GM10266 (cell line): ENCODE measurements at regions not wholly inside any gene's neighbourhood (a gene's known extent, or its start where the extent isn't known, plus 50 kb on each side); places are given as distances from the start of the nearest gene placed in this dataset.
"Not testable (repeated sequence)": the region's sequence is repeated elsewhere in the genome, so short reads cannot be mapped to it uniquely, and the experiment has no call there.

Experiments
- DNase-seq: peaks from one replicate; pipeline ENCODE4 v3.0.0; 2012; ENCODE audit errors: extremely low spot score
- TF ChIP-seq, protein P1 (sequence below): IDR thresholded peaks from 2 replicates; pipeline ENCODE4 v1.5.1; 2012; ENCODE audit warnings: mild to moderate bottlenecking, low read depth; ENCODE audit not compliant: control insufficient read depth, insufficient read depth; ENCODE audit errors: missing control alignments

DNA sequence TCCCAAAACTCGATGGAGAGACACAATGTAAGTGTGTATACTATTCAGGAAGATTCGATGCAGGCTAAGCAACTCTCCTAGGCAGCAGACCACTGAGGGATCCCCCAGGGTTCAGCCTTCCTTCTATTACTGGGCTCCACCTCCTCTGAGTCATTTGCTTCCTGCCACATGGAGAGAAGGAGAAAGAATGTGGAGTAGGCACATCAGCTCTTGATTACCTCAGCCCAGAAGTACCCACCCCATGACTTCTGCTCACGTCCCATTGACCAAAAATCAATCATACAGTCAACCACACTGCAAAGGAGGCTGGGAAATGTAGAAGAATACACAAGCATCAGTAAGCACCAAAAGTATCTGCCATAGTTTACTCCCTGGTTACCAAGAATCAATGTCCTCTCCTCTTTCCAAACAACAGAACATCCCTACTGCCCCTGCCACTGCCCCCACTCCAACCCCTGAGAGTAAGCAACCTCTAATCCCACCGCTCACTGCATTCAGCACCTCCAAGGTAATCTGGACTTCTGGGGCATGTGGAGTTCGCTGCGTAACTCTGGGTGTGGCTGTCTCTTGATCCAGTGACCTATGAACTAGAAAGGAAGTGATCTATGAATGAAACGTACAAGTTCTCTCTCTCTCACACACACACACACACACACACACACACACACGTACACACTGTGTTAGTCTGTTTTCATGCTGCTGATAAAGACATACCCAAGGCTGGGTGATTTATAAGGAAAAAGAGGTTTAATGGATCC lies 91.2 kb upstream of the C1QTNF7 start:
- TF ChIP-seq, protein P1, sequence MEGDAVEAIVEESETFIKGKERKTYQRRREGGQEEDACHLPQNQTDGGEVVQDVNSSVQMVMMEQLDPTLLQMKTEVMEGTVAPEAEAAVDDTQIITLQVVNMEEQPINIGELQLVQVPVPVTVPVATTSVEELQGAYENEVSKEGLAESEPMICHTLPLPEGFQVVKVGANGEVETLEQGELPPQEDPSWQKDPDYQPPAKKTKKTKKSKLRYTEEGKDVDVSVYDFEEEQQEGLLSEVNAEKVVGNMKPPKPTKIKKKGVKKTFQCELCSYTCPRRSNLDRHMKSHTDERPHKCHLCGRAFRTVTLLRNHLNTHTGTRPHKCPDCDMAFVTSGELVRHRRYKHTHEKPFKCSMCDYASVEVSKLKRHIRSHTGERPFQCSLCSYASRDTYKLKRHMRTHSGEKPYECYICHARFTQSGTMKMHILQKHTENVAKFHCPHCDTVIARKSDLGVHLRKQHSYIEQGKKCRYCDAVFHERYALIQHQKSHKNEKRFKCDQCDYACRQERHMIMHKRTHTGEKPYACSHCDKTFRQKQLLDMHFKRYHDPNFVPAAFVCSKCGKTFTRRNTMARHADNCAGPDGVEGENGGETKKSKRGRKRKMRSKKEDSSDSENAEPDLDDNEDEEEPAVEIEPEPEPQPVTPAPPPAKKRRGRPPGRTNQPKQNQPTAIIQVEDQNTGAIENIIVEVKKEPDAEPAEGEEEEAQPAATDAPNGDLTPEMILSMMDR: no peak
- DNase-seq: no peak

DNA sequence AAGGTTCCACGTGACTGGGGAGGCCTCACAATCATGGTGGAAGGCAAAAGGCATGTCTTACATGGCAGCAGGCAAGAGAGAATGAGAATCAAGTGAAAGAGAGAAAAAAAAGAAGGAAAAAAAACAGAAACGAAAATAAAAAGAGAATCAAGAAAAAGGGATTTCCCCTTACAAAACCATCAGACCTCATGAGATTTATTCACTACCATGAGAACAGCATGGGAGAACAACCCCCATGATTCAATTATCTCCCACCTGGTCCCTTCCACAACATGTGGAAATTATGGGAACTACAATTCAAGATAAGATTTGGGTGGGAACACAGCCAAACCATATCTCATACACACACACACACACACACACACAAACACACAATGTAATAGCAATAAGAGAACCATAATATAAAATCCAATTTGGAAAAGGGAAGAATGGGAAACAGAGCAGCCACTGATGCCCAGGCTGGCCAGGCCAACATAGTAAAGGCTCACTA lies 90.6 kb upstream of the C1QTNF7 start:
- DNase-seq: not testable (repeated sequence)

DNA sequence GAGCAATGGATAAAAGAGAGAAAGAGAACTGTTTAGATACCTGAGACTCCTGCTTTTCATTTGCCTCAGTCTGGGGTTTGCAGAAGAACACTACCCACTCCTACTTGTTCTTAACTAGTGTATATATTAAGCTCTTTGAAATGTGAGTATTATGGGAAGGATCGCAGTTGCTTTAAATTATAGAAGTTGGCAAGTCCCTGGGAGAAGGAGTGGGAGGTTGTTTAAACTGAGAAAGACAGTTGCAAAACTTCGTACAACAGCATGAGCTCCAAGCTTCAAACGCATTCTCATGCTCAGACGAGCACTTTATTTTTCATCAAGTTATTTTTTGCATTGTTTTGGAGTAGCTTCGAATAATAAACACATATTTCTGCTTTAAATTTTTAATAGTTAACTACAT lies 88.1 kb upstream of the C1QTNF7 start:
- TF ChIP-seq, protein P1: no peak
- no peak for DNase-seq

DNA sequence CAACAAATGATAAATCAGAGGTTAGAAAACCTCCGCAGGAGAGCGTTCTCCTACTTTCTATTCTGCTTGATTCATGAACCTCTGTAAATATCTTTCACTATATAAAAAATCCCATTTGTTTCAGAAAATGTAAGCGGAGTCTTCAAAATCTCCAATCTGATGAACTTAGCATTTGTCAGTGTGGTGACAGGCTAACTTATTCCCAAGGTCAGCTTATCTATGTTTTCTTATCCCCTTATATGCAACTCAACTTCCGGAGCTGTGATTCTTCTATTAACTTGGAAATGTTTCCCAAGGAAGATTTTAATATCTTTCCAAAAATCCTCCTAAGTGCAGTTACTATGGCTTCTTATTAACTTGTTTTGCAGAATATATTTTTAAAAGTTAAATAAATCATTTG lies 87.5 kb upstream of the C1QTNF7 start:
- TF ChIP-seq, protein P1: no peak
- DNase-seq: no peak

DNA sequence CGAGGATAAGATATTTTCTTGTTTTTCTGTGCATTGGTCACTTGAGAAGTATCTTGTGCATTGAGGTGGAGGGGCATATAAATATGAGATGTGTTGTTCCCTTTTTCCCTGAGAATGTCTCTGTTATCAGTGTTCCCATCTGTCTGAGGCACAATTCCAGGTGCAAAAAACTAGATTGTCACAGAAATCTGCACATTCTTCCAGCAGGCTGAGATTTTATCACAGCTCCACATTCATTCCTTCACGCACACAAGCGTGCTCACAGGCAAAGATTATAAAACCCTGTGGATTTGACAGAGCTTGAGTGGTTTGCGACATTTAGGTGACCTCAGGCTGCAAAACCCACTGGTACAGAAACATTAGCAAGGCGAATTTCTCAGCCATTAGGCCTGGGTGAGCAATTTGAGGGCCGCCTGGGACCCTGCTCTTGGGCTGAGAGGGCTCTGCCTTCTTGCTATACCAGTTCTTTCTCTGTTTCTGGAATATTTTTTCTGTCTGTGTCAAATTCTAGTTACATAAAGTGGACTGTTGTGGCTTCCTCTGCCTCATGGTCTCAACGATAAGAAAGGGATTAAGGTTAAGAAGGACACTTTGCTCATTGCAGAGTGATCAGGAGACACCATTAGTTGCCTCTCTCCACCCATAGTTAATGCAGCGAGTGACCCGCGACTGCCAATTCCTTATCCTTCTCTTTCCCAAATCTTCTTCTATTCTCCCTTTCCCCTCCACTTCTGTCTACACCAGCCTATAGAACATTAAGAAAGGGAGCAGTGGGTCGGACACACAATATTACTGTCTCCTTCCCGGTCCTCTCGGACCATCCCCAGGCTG lies 86.7 kb upstream of the C1QTNF7 start:
- DNase-seq: no peak
- TF ChIP-seq, protein P1: no peak

DNA sequence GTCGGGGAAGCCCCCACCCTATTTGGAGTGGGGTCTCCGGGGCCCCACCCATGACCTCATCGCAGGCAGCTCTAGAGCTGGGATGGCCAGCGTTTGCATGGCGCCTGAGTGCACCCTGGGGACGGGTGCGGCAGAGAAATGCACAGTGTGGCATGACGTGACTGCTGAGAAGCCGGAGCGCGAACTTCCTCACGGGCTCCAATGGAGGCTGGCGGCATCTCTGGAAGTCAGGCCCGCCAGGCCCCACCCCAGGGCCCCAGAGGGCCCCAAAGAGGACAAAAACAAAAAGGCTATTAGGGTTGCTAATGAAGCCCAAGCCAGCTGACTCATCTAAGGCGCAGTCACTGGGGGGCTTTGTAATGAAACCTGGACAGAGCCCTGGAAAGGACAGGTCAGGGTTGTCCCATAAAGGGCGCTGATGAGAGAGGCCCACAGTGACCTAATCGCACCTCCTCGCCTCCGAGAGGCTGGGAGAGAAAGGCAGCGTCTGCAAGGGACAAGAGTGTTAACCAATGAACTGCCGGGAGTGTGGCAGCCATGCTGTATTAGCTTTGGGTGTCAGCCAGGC lies 86.0 kb upstream of the C1QTNF7 start:
- DNase-seq: no peak
- TF ChIP-seq, protein P1: no peak

DNA sequence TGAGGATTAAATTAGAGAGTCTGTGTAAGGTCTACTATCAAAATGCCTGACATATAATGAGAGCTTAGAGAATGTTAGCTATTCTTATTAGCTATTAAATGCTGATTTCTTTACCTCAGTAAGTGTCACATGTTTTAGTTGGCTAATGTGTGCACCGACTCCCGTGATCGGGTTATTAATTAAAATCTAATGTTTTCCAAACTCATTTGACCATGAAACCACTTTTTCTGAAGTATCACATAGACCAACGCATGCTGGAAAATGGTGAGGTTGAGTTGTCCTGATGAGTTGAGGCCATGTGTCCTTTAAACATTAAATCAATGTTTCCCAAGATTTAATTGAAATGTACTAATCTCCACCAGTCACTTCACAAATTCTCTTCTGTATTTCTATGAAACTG lies 84.8 kb upstream of the C1QTNF7 start:
- DNase-seq: no peak
- TF ChIP-seq, protein P1: no peak
